Keratinocyte (primary cell): ENCODE measurements at regions not wholly inside any gene's neighbourhood (a gene's known extent, or its start where the extent isn't known, plus 50 kb on each side); places are given as distances from the start of the nearest gene placed in this dataset.

ENCODE experiments used
- EZH2 ChIP-seq: IDR thresholded peaks from one replicate; pipeline ENCODE4 v1.6.1; 2012; ENCODE audit warnings: inconsistent platforms, mild to moderate bottlenecking, low read length, moderate library complexity
- TF ChIP-seq, protein P1 (sequence below), 3 experiments: IDR thresholded peaks in 1 of 3; conservative IDR thresholded peaks in 1 of 3; optimal IDR thresholded peaks in 1 of 3; 2 replicates in 2 of 3; 3 replicates in 1 of 3; pipeline versions ENCODE3 to v1.5.1; 2011; ENCODE audit warnings: low read length in 3 of 3, mild to moderate bottlenecking in 3 of 3, moderate library complexity in 2 of 3, control low read depth in 1 of 3, inconsistent platforms in 1 of 3; ENCODE audit not compliant: insufficient read depth in 2 of 3; ENCODE audit errors: extremely low read depth in 1 of 3

DNA sequence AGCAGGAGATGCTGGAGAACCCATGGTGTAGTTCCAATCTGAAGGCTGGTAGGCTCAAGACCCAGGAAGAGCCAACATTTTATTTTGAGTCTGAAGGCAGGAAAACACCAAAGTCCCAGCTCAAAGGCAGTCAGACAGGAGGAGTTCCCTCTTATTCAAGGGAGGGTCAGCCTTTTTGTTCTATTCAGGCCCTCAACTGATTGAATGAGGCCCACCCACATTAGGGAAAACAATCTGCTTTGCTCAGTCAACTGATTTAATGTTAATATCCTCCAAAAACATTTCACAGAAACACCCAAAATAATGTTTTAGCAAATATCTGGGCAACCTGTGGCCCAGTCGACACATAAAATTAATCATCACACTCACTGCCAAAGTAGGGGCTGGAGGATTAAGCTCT is 130.8 kb downstream of the LMNTD1 start:
- TF ChIP-seq, protein P1, sequence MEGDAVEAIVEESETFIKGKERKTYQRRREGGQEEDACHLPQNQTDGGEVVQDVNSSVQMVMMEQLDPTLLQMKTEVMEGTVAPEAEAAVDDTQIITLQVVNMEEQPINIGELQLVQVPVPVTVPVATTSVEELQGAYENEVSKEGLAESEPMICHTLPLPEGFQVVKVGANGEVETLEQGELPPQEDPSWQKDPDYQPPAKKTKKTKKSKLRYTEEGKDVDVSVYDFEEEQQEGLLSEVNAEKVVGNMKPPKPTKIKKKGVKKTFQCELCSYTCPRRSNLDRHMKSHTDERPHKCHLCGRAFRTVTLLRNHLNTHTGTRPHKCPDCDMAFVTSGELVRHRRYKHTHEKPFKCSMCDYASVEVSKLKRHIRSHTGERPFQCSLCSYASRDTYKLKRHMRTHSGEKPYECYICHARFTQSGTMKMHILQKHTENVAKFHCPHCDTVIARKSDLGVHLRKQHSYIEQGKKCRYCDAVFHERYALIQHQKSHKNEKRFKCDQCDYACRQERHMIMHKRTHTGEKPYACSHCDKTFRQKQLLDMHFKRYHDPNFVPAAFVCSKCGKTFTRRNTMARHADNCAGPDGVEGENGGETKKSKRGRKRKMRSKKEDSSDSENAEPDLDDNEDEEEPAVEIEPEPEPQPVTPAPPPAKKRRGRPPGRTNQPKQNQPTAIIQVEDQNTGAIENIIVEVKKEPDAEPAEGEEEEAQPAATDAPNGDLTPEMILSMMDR (optimal IDR thresholded peaks at IDR 0.05 in 1 of 3, IDR thresholded peaks at IDR 0.05 in 1 of 3, conservative IDR thresholded peaks at IDR 0.05 in 1 of 3; ENCODE audit: extremely low read depth in 1 of 3, insufficient read depth in 2 of 3, low read length in 3 of 3), result no peak
- TF ChIP-seq EZH2, result no peak
